ENCODE measurements at regions not wholly inside any gene's neighbourhood (a gene's known extent, or its start where the extent isn't known, plus 50 kb on each side); places are given as distances from the start of the nearest gene placed in this dataset.

GRCh38 chr11:107177106-107177477, 158.8 kb upstream of the GUCY1A2 start (continued):
- TF ChIP-seq ZNF549 (tag by site-specific recombination; IDR thresholded peaks at IDR 0.05) (no peak), ZNF266 (tag by site-specific recombination; IDR thresholded peaks at IDR 0.05; ENCODE audit: low read depth) (no peak), TCF7L2 (IDR thresholded peaks at IDR 0.05; ENCODE audit: borderline replicate concordance, low read depth, low read length) (no peak), ZNF221 (tag by site-specific recombination; IDR thresholded peaks at IDR 0.05; ENCODE audit: borderline replicate concordance) (no peak)

GRCh38 chr11:107176148-107177105, 158.2 kb upstream of the GUCY1A2 start:
- H3K27ac ChIP-seq (ENCODE audit: extremely low read depth, low read depth, low read length), result no peak overlapping the region
- H3K36me3 ChIP-seq (ENCODE audit: control insufficient read depth in 2 of 2, insufficient read depth in 1 of 2, low read length in 2 of 2), result no peaks in the 10 kb centered on the region
- POLR2A ChIA-PET, result no interaction called here
- H3K9me3 ChIP-seq (ENCODE audit: control insufficient read depth, insufficient read depth, low read depth, low read length), result no peaks in the 10 kb centered on the region
- CTCF ChIA-PET, result no interaction called here
- H3K4me3 ChIP-seq (ENCODE audit: low read depth, low read length), result no peak overlapping the region
- H3K4me1 ChIP-seq (ENCODE audit: control insufficient read depth, insufficient read depth, low read length), result no peaks in the 10 kb centered on the region
- TF ChIP-seq ZNF148 (tag by site-specific recombination; IDR thresholded peaks at IDR 0.05; ENCODE audit: borderline replicate concordance), result no peak
- no peak for TF ChIP-seq ZBTB44 (tag by site-specific recombination; IDR thresholded peaks at IDR 0.05)
- no peak for TF ChIP-seq ZNF558 (tag by site-specific recombination; IDR thresholded peaks at IDR 0.05)
- no peak for TF ChIP-seq ZNF596 (tag by site-specific recombination; IDR thresholded peaks at IDR 0.05)
- no peak for TF ChIP-seq ZFP69B (tag by site-specific recombination; IDR thresholded peaks at IDR 0.05)
- no peak for TF ChIP-seq ZNF549 (tag by site-specific recombination; IDR thresholded peaks at IDR 0.05)
- no peak for TF ChIP-seq YY2 (tag by site-specific recombination; IDR thresholded peaks at IDR 0.05)
- TF ChIP-seq TSHZ1 (tag by site-specific recombination; IDR thresholded peaks at IDR 0.05; ENCODE audit: borderline replicate concordance), result no peak
- TF ChIP-seq ZNF518A (tag by site-specific recombination; conservative IDR thresholded peaks at IDR 0.05; ENCODE audit: low read depth), result no peak
- no peak for TF ChIP-seq AEBP2 (tag by site-specific recombination; IDR thresholded peaks at IDR 0.05; ENCODE audit: borderline replicate concordance)
- no peak for TF ChIP-seq ZNF704 (tag by site-specific recombination; IDR thresholded peaks at IDR 0.05)
- TF ChIP-seq ZNF747 (tag by site-specific recombination; IDR thresholded peaks at IDR 0.05), result no peak
- TF ChIP-seq PATZ1 (tag by site-specific recombination; IDR thresholded peaks at IDR 0.05), result no peak

Data from HEK293 (cell line).